Upper lobe of left lung (tissue), 6 donors: ENCODE measurements at regions not wholly inside any gene's neighbourhood (a gene's known extent, or its start where the extent isn't known, plus 50 kb on each side); places are given as distances from the start of the nearest gene placed in this dataset.

Experiments
- ATAC-seq, 2 donors: fragments of 200-7000 bp; cut with Tn5 transposase; one replicate each; pipeline ENCODE4 v1.9.1; 2022; ENCODE audit warnings: mild to moderate bottlenecking in 2 of 2, moderate library complexity in 2 of 2; ENCODE audit not compliant: low FRiP score in 2 of 2
- DNase-seq, 2 donors: peaks; one replicate each; pipeline ENCODE4 v3.0.0-alpha.2; 2019 to 2020
- H3K27ac ChIP-seq, 4 donors: fragments of 200-600 bp; sonication (generic); one replicate each; pipeline ENCODE4 v1.5.1; 2016 to 2019
- H3K27me3 ChIP-seq, 4 donors: fragments of 200-600 bp; sonication (generic); one replicate each; pipeline ENCODE4 v1.5.1; 2017 to 2019
- H3K36me3 ChIP-seq, 4 donors: fragments of 200-600 bp; sonication (generic); one replicate each; pipeline ENCODE4 v1.5.1; 2016 to 2019
- H3K4me1 ChIP-seq, 4 donors: fragments of 200-600 bp; sonication (generic); one replicate each; pipeline ENCODE4 v1.5.1; 2018 to 2019
- H3K4me3 ChIP-seq, 4 donors: fragments of 200-600 bp; sonication (generic); one replicate each; pipeline ENCODE4 v1.5.1; 2017 to 2019; ENCODE audit warnings: mild to moderate bottlenecking in 2 of 4, moderate library complexity in 1 of 4
- H3K9me3 ChIP-seq, 4 donors: fragments of 200-600 bp; sonication (generic); one replicate each; pipeline ENCODE4 v1.5.1; 2018 to 2019
- CTCF ChIP-seq, 6 experiments: fragments of 450-650 bp in 4 of 6; fragments of 200-600 bp in 2 of 6; sonication (generic) in 2 of 6; IDR thresholded peaks; one replicate each; pipeline ENCODE4 v1.5.1; 2016 to 2019; ENCODE audit warnings: antibody characterized with exemption in 6 of 6
- EP300 ChIP-seq, 4 donors: sonication (generic); formaldehyde crosslinking; IDR thresholded peaks; one replicate each; pipeline ENCODE4 v1.5.1; 2017; ENCODE audit warnings: antibody characterized with exemption in 4 of 4, control low read depth in 2 of 4
- POLR2A ChIP-seq, 4 donors: fragments of 450-650 bp; IDR thresholded peaks; one replicate each; pipeline ENCODE4 v1.5.1; 2016 to 2017; ENCODE audit warnings: antibody characterized with exemption in 4 of 4, mild to moderate bottlenecking in 2 of 4
- POLR2AphosphoS5 ChIP-seq, 2 donors: sonication (generic); formaldehyde crosslinking; IDR thresholded peaks; one replicate each; pipeline ENCODE4 v1.5.1; 2017; ENCODE audit warnings: antibody characterized with exemption in 2 of 2
- WGBS, 2 donors: methylation state at CpG; one replicate each; pipeline ENCODE4 v1.1.5; 2017 to 2018; 5-methylcytosine and 5-hydroxymethylcytosine counted together
- donor health status: DM: no; HTN: no; CAD: no; lungs with moderate emphysema.
- donor health status: DM: no; HTN: yes; CAD: no; lungs with severe emphysema.

DNA sequence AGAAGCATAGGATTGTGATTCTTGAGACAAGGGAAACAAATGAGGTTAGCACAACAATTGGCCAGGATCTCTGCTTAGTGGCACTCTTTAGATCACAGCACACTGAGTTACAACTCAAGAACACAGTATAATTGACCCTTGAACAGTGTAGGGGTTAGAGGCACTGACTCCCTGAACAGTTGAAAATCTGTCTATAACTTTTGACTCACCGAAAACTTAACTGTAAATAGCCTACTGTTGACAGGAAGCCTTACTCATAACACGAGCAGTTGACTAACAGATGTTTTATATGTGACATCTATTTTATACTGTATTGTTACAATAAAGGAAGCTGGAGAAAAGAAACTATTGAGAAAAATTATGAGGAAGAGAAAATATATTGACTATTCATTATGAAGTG lies 296.1 kb downstream of the RERGL start:
- H3K4me3 ChIP-seq = no peak overlapping the region
- H3K9me3 ChIP-seq = no peaks in the 10 kb centered on the region
- no peak for ATAC-seq
- no peaks in the 10 kb centered on the region for H3K27me3 ChIP-seq
- no peak for TF ChIP-seq EP300 (IDR thresholded peaks at IDR 0.05)
- no peak for TF ChIP-seq CTCF (IDR thresholded peaks at IDR 0.05)
- TF ChIP-seq POLR2A (IDR thresholded peaks at IDR 0.05) = no peak
- no peak for TF ChIP-seq POLR2AphosphoS5 (IDR thresholded peaks at IDR 0.05)
- 70 to 71% methylated on average over 2 of the region's 2 CpGs for WGBS, 2 donors
- no peaks in the 10 kb centered on the region for H3K4me1 ChIP-seq
- H3K36me3 ChIP-seq = no peaks in the 10 kb centered on the region
- no peak overlapping the region for H3K27ac ChIP-seq
- DNase-seq = no peak

- Histone ChIP-seq H3K36me3 (no peaks in the 10 kb centered on the region), H3K4me3 (no peak overlapping the region), H3K27ac (no peak overlapping the region), H3K27me3 (no peaks in the 10 kb centered on the region), H3K4me1 (no peaks in the 10 kb centered on the region), H3K9me3 (no peaks in the 10 kb centered on the region)
- no peak for ATAC-seq
- no peak for DNase-seq
- no peak for TF ChIP-seq EP300 (IDR thresholded peaks at IDR 0.05)
These were observed 311.8 kb downstream of the RERGL start for GRCh38 chr12:17778242-17778641.

DNA sequence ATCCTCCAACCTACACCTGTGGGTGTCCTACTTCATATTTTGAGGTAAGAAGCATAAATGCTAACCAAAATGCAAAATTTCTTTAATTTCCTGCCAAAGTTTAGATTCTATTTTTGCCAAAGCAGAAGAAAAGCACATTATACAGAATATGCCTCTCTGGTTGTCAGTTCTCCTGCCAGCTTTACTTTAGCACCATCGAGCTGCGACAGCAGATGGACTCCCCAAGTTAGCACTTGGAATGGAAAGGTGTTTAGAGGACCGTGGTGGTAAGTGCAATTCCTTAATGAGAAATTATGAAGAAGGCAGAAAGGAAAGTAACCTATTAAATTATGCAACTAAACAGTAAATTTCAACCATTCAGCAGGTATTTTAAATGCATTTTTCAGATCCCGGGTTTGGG lies 326.6 kb downstream of the RERGL start:
- 89 to 91% methylated on average over 4 of the region's 4 CpGs for WGBS, 2 donors
- H3K27me3 ChIP-seq = no peaks in the 10 kb centered on the region
- no peak overlapping the region for H3K4me3 ChIP-seq
- H3K9me3 ChIP-seq = no peaks in the 10 kb centered on the region
- ATAC-seq (no peak), DNase-seq (no peak)
- TF ChIP-seq EP300 (IDR thresholded peaks at IDR 0.05) (no peak), CTCF (IDR thresholded peaks at IDR 0.05) (no peak), POLR2AphosphoS5 (IDR thresholded peaks at IDR 0.05) (no peak), POLR2A (IDR thresholded peaks at IDR 0.05) (no peak)
- no peak overlapping the region for H3K27ac ChIP-seq
- H3K36me3 ChIP-seq = no peaks in the 10 kb centered on the region
- H3K4me1 ChIP-seq = no peaks in the 10 kb centered on the region

- no peak for TF ChIP-seq EP300 (IDR thresholded peaks at IDR 0.05)
- no peak for TF ChIP-seq POLR2AphosphoS5 (IDR thresholded peaks at IDR 0.05)
- TF ChIP-seq CTCF (IDR thresholded peaks at IDR 0.05) = no peak
- TF ChIP-seq POLR2A (IDR thresholded peaks at IDR 0.05) = no peak
- no peaks in the 10 kb centered on the region for H3K36me3 ChIP-seq
These were observed 330.0 kb downstream of the RERGL start for GRCh38 chr12:17759982-17760381.

More at GRCh38 chr12:17759982-17760381, 330.0 kb downstream of the RERGL start:
- no peak for DNase-seq
- Histone ChIP-seq H3K4me3 (no peak overlapping the region), H3K27ac (no peak overlapping the region), H3K4me1 (no peaks in the 10 kb centered on the region), H3K27me3 (no peaks in the 10 kb centered on the region), H3K9me3 (peaks cover 0 to 2% (median 0%) of the 10 kb centered on the region in 4 donors)
- ATAC-seq = no peak
- 85 to 91% methylated on average over 8 of the region's 8 CpGs for WGBS, 2 donors
